Kidney (tissue), 13 donors: ENCODE measurements at regions not wholly inside any gene's neighbourhood (a gene's known extent, or its start where the extent isn't known, plus 50 kb on each side); places are given as distances from the start of the nearest gene placed in this dataset.

ENCODE experiments used
- DNase-seq, 5 donors: peaks; one replicate each; pipeline ENCODE4 v3.0.0-alpha.2; 2013 to 2020
- FAIRE-seq: peaks from 2 replicates; lab custom pipeline; 2012; peaks lifted over from hg19 to GRCh38; lab: Jason Lieb, UNC
- H3K27ac ChIP-seq, 2 donors: one replicate each; pipeline ENCODE4 v1.7.0; 2013; ENCODE audit warnings: low read depth in 2 of 2, low read length in 2 of 2, inconsistent platforms in 1 of 2
- H3K27me3 ChIP-seq: one replicate; pipeline ENCODE4 v1.7.1; 2013; ENCODE audit warnings: low read length, inconsistent platforms; ENCODE audit not compliant: control insufficient read depth, insufficient read depth
- H3K36me3 ChIP-seq, 3 donors: one replicate each; pipeline versions ENCODE4 v1.7.0 to v1.7.1; 2013; ENCODE audit warnings: low read length in 3 of 3, control low read depth in 1 of 3, inconsistent platforms in 1 of 3; ENCODE audit not compliant: insufficient read depth in 3 of 3, control insufficient read depth in 2 of 3
- H3K4me1 ChIP-seq, 3 donors: one replicate each; pipeline versions ENCODE4 v1.7.0 to v1.7.1; 2013; ENCODE audit warnings: low read length in 3 of 3, inconsistent platforms in 1 of 3, low read depth in 1 of 3; ENCODE audit not compliant: control insufficient read depth in 2 of 3, insufficient read depth in 2 of 3
- H3K4me3 ChIP-seq, 3 donors: one replicate each; pipeline versions ENCODE4 v1.7.0 to v1.8.1; 2013; ENCODE audit warnings: low read length in 3 of 3, control low read depth in 1 of 3, inconsistent platforms in 1 of 3
- H3K9ac ChIP-seq, 3 donors: one replicate each; pipeline versions ENCODE4 v1.7.0 to v1.7.1; 2013; ENCODE audit warnings: low read length in 3 of 3, control low read depth in 1 of 3, inconsistent platforms in 1 of 3
- H3K9me3 ChIP-seq, 3 donors: one replicate each; pipeline versions ENCODE4 v1.7.0 to v1.7.1; 2013; ENCODE audit warnings: low read length in 3 of 3, control low read depth in 1 of 3, inconsistent platforms in 1 of 3; ENCODE audit not compliant: control insufficient read depth in 2 of 3, insufficient read depth in 1 of 3
- intact Hi-C: fragments of 100-400 bp; cut with DNase I; formaldehyde crosslinking; loops from one replicate; pipeline ENCODE4 v1.11.1; 2022
- TF ChIP-seq, protein P1 (sequence below): IDR thresholded peaks from 3 replicates; pipeline ENCODE4 v1.5.1; 2012; ENCODE audit warnings: mild to moderate bottlenecking, moderate library complexity, borderline replicate concordance; ENCODE audit not compliant: insufficient read depth; ENCODE audit errors: extremely low read depth
- donor health status: control.
- donor health status: control.
- donor health status: control.
- donor health status: control.
- donor health status: control.
- donor health status: DM: yes; HTN: yes; CAD: no.
- donor health status: Normal renal cell carcinoma (clear cell type).

DNA sequence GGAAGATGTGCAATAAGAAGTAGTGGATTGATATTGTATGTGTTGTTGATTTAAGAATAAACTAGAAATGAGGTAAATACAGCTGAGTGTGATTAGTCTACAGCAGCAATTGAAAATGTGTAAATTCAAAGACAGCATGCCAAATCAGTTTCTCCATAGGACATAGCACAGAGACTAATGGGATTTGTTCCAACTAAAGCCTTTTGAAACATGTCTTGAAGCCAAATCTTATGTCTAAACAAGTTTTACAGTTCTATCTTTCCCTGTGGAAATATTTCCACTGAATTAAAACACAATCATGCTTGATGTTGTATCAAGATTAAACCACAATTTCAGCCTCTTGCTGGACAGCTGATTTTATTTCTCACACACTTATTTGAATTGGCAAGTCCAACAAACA lies 497.4 kb upstream of the FAM47C start:
- H3K9ac ChIP-seq, result no peak overlapping the region
- no peaks in the 10 kb centered on the region for H3K27me3 ChIP-seq
- DNase-seq, result no peak
- H3K4me3 ChIP-seq, result no peak overlapping the region
- no peaks in the 10 kb centered on the region for H3K4me1 ChIP-seq
- no peak for FAIRE-seq
- intact Hi-C loops, result no loop called here
- H3K9me3 ChIP-seq, result peaks cover 0 to 2% (median 0%) of the 10 kb centered on the region in 3 donors
- H3K36me3 ChIP-seq, result no peaks in the 10 kb centered on the region
- no peak overlapping the region for H3K27ac ChIP-seq
- TF ChIP-seq, protein P1, sequence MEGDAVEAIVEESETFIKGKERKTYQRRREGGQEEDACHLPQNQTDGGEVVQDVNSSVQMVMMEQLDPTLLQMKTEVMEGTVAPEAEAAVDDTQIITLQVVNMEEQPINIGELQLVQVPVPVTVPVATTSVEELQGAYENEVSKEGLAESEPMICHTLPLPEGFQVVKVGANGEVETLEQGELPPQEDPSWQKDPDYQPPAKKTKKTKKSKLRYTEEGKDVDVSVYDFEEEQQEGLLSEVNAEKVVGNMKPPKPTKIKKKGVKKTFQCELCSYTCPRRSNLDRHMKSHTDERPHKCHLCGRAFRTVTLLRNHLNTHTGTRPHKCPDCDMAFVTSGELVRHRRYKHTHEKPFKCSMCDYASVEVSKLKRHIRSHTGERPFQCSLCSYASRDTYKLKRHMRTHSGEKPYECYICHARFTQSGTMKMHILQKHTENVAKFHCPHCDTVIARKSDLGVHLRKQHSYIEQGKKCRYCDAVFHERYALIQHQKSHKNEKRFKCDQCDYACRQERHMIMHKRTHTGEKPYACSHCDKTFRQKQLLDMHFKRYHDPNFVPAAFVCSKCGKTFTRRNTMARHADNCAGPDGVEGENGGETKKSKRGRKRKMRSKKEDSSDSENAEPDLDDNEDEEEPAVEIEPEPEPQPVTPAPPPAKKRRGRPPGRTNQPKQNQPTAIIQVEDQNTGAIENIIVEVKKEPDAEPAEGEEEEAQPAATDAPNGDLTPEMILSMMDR, result no peak

DNA sequence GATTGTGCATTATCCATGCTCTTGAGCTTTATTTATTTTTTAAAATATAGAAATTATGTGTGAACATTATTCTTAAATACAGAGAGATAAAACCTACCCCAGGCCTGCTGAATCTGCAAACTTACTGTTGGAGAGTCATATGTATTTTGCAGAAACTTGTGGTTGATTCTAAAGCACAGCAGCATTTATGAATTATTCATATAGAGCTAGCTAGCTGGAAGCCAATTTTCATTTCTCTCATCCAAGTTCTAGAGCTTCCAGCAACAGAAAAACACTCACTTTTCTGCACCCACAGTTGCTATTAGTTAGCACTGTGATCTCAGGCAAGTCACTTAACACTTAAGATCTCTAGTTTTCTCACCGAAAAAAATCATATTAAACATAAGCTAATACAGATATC lies 479.5 kb upstream of the FAM47C start:
- no peak overlapping the region for H3K4me3 ChIP-seq
- DNase-seq, result no peak
- TF ChIP-seq, protein P1, result no peak
- intact Hi-C loops, result no loop called here
- H3K27me3 ChIP-seq, result no peaks in the 10 kb centered on the region
- H3K9ac ChIP-seq, result no peak overlapping the region
- H3K27ac ChIP-seq, result no peak overlapping the region
- no peaks in the 10 kb centered on the region for H3K4me1 ChIP-seq
- FAIRE-seq, result no peak
- H3K36me3 ChIP-seq, result no peaks in the 10 kb centered on the region
- H3K9me3 ChIP-seq, result no peaks in the 10 kb centered on the region

DNA sequence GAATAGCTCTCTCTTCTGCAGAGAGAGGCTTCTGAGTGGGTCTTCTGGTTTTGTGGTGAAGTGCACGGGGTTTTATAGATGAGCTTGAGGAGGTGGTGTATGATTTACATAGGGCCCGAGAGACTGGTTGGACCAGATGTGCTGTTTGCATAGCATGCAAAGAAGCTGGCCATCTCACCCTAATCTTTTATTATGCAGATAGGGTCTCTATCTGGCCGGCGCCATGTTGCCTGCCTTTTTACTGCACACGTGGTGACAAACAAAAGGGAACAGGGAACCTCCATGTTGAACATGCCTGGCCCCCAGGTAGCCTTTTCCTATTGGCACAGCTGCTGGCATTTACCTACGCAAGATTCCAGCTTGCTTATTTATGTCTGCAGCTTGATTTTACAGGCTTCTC lies 473.3 kb upstream of the FAM47C start:
- Histone ChIP-seq H3K27ac (no peak overlapping the region), H3K4me3 (no peak overlapping the region), H3K4me1 (no peaks in the 10 kb centered on the region), H3K36me3 (no peaks in the 10 kb centered on the region), H3K9ac (no peak overlapping the region), H3K9me3 (no peaks in the 10 kb centered on the region), H3K27me3 (no peaks in the 10 kb centered on the region)
- no peak for DNase-seq
- FAIRE-seq, result no peak
- TF ChIP-seq, protein P1, result no peak
- intact Hi-C loops, result no loop called here

DNA sequence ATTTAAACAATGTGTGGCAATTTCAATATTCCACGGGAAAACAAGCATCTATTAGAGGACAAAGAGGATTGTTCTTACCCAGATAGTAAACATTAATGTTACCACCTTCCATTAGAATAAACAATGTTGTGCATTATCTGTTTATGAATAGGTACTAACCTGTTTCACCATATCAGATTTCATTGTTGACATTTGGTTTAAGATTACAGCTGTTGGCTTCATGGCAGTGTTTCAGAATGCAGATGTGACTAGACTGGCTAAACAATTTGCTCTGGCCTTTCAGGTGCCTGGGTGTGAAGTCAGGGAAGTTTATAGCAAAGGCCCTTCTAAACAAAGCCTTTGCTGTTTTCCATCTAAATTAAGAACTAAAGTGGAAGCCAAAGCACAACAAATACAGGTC lies 464.7 kb upstream of the FAM47C start:
- no peak for FAIRE-seq
- intact Hi-C loops, result no loop called here
- Histone ChIP-seq H3K36me3 (no peaks in the 10 kb centered on the region), H3K4me1 (no peaks in the 10 kb centered on the region), H3K27me3 (no peaks in the 10 kb centered on the region), H3K4me3 (no peak overlapping the region), H3K9ac (no peak overlapping the region), H3K9me3 (no peaks in the 10 kb centered on the region), H3K27ac (no peak overlapping the region)
- DNase-seq, result no peak
- TF ChIP-seq, protein P1, result no peak
